Fibroblast of the aortic adventitia (primary cell): ENCODE measurements at regions not wholly inside any gene's neighbourhood (a gene's known extent, or its start where the extent isn't known, plus 50 kb on each side); places are given as distances from the start of the nearest gene placed in this dataset.
A peak's percentile ranks its signal among the peaks of the same experiment; 100 is the strongest.

ENCODE experiments used
- DNase-seq: peaks from one replicate; pipeline ENCODE4 v3.0.0-alpha.2; 2010; ENCODE audit warnings: low read depth
- H3K4me3 ChIP-seq: 2 replicates; pipeline ENCODE4 v1.5.1; 2011; ENCODE audit warnings: low read depth, mild to moderate bottlenecking, control low read depth, low read length, moderate library complexity
- CTCF ChIP-seq: IDR thresholded peaks from 2 replicates; pipeline ENCODE4 v1.5.1; 2011; ENCODE audit warnings: mild to moderate bottlenecking, low read length, control low read depth, inconsistent platforms; ENCODE audit not compliant: insufficient read depth

GRCh38 chr4:83686166-83686565, 150.3 kb downstream of the GPAT3 start:
- H3K4me3 ChIP-seq: no peak overlapping the region
- no peak for DNase-seq
- TF ChIP-seq CTCF: no peak

DNA sequence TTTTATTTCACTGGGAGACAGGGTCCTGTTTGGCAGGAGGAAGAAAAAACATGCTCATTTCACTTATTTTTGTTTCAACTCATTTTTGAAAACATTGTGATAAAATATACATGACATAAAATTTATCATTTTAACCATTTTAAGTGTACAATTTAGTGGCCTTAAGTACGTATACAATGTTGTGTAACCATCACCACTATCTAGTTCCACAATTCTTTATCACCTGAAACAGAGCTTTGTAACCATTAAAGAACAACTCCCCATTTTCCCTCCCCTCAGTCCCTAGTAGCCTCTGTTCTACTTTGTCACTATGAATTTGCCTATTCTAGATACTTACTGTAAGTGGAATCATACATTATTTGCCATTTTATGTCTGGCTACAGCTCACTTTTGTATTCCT, 143.8 kb downstream of the GPAT3 start:
- no peak for TF ChIP-seq CTCF
- no peak for DNase-seq
- no peak overlapping the region for H3K4me3 ChIP-seq

GRCh38 chr4:83679254-83679653, 143.3 kb downstream of the GPAT3 start:
- DNase-seq: no peak
- no peak overlapping the region for H3K4me3 ChIP-seq
- no peak for TF ChIP-seq CTCF

DNA sequence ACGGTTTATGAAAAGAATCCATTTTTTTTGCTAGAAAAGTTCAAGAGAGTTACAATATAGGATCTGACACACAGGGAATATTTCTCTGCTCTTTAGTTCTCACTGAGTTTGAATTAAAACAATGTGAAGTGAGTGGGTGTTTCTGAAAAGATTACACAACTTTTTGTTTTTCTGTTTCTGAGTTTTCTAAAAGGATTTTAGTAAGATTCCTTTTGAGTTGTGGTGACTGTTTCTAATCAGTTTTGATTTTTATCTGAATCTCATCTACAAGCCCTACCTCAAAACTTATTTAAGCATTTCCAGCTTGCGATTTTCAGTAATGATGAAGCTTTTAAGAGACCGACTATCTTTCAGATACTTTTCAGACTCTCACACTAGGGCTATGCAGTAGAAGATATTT, 141.7 kb downstream of the GPAT3 start:
- no peak overlapping the region for H3K4me3 ChIP-seq
- DNase-seq: peak; percentile 22
- no peak for TF ChIP-seq CTCF

DNA sequence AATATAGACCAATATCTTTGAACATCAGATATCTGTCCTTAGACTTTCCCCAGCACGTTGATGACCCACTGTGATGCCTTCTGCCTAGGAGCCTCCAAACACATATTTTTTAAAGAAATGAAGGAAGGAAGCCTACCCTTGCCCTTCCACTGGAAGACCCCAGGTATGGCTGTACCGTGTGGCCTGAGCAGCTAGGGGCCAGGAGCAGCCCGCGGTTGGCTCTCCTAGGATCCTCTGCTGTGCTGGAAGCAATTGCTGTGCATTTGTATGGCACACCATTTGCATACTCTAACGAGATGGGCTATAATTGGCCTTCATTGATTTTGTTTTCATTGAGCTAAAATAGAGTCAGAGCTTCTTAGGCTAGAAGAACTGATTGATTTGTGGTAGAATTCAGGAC, 128.8 kb downstream of the GPAT3 start:
- no peak overlapping the region for H3K4me3 ChIP-seq
- no peak for DNase-seq
- TF ChIP-seq CTCF: no peak

DNA sequence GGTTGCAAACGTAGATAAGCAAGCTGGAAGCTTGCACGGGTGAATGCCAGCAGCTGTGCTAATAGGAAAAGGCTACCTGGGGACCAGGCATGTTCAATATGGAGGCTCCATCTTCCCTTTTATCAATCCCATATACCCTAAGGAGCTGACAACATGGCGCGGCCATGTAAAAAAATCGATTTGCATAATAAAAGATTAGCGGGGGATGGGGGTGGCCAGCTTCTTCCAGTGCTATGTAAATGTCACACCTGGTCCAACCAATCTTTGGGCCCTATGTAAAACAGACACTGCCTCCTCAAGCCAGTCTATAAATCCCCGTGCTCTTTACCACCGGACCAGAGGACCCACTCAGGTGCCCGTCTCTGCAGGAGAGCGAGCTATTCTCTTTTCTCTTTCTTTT, 128.2 kb downstream of the GPAT3 start:
- no peak for DNase-seq
- H3K4me3 ChIP-seq: no peak overlapping the region
- TF ChIP-seq CTCF: no peak

DNA sequence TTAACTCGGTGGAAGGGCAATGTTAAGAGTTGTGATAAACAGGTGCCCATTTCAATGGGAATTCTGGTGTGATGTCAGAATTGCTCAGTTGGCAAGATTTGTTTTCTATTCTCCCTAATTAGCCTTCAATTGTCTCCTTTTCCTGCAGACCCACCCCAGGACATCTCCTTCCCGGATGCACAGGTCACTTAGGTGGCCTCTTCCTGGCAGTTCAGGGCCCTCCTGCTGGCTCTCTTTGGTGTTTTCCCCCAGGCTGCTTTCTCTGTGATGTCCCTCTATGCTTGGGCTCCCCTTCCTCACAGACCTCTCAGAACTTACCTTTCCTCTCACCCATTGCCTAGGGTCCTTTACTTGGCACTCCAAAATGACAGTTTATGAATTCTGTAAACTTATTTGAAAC, 126.3 kb downstream of the GPAT3 start:
- DNase-seq: no peak
- no peak for TF ChIP-seq CTCF
- H3K4me3 ChIP-seq: no peak overlapping the region
